GM19023 (cell line): ENCODE measurements at regions not wholly inside any gene's neighbourhood (a gene's known extent, or its start where the extent isn't known, plus 50 kb on each side); places are given as distances from the start of the nearest gene placed in this dataset.

Experiments used
- ATAC-seq: cut with Tn5 transposase; IDR thresholded peaks from one replicate; pipeline ENCODE4 v1.9.1; 2021; ENCODE audit warnings: mild to moderate bottlenecking, moderate library complexity; ENCODE audit not compliant: unreplicated experiment

DNA sequence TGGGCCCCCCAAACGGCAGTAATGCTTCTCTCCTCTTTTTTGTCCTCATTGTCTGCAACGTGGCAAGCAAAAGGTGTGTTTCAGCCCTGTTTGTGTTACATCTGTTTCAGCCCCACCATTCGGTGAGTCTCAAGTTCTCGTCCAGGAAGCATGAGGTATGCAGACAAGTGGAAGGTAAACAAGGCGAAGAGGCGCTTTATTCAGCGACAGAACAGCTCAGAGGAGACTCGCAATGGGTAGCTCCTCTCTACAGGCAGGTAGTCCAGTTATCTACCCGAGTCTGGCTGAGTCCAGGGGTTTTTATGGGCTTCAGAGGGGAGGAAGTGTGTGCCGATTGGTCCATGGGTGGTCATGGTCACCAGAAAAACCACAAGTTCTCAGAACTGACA, 733.4 kb upstream of the CDH7 start:
- ATAC-seq: no peak

DNA sequence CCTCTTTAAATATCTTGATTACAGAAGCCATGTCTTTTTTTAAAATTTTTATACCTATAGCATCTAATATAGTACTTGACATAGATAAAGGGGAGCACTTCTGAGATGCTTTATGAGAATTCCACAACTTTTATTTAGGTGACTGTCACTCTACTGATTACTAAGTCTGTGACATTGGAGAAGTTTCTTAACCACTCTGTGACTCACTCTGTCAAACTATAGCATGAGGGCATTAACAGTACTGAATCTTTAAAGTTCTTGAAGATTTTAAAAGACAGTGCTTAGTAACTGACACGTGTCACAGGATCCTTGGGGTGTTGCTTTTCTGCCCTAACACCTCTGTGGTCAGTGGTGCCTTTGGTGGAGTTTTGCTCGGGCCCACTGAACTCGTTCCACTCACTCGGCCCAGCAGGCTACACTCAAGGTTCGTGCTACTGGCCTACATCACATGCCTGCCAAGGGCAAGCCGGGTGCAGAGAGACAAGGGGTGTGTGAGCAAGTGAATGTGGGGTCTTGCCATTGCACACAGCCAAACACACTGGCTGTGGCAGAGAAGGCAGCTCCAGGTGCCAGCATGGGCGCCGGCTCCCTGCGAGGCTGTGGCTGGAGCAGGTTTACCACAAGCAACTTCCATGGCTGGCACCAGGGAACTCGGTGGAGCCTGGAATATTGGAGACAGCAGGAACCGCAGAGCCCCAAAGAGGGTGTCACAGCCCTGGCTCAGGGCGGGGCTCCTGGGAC, 734.0 kb upstream of the CDH7 start:
- ATAC-seq: no peak

DNA sequence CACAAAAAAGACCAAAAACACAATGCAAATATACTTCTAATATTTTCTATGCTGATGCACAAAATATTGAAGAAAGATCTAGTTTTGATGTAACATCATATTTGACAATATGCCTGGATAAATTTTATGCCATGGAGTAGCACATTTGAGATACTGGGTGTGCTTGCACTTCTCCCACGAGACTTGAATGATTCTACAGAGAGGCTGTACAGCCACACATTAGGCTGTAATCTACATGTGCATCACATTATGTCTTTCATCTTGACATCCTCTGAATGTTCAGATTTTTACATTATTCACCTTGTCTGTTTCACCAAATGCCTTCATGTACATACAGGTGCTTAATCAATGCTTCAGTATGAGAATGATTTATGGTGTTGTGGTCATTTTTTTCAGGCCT, 756.4 kb upstream of the CDH7 start:
- ATAC-seq: no peak

DNA sequence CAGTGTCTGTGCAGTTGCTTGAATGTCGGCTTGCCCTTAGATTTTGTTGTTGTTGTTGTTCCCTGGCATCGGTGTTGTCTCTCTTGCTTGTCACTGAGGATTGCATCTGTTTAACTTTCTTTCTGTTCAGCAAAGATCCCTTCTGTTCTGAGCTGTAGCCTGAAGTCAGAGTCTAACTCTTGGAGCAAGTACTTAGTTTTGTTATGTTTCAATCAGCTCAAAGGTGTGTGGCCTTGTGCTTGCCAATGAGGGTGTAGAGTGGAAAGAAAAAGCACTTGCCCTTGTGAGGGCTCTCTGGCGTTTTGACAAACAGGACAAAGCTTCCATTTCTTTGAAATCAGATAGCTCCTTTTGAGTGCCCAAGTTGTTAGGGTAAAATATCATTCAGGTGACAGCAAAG, 757.1 kb upstream of the CDH7 start:
- no peak for ATAC-seq

DNA sequence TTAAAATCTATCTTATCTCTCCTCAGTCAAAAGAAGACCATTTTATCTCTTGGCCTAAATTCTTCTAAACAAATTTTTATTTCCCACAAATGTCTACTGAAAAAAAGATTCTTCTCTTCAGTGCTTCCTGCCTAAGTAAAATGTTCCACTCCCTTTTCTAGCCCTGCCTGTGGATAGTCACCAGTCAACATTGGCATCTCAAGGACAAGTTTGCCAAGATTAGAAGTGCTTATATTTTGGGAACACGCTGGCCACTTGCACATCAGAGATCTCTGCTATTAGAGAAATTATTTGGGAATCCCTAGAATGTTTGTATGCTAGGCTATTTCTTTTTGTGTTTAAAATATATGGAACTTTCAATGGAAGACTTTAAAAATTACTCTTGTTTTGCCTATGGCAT, 758.2 kb upstream of the CDH7 start:
- ATAC-seq: no peak

DNA sequence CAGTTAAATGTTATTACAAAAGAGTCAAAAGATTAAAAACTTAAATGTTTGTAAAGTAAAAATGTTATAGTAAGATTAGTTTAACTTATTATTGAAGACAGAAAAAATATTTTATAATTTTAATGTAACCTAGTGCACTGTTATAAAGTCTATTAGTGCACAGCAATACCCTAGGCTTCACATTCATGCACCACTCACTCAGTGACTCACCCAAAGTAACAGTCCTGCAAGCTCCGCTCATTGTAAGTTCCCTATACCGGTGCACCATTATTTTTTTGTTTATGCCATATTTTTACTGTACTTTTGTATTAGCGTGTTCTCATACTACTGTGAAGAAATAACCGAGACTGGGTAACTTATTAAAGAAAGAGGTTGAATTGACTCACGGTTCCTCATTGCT, 759.7 kb upstream of the CDH7 start:
- ATAC-seq: no peak

DNA sequence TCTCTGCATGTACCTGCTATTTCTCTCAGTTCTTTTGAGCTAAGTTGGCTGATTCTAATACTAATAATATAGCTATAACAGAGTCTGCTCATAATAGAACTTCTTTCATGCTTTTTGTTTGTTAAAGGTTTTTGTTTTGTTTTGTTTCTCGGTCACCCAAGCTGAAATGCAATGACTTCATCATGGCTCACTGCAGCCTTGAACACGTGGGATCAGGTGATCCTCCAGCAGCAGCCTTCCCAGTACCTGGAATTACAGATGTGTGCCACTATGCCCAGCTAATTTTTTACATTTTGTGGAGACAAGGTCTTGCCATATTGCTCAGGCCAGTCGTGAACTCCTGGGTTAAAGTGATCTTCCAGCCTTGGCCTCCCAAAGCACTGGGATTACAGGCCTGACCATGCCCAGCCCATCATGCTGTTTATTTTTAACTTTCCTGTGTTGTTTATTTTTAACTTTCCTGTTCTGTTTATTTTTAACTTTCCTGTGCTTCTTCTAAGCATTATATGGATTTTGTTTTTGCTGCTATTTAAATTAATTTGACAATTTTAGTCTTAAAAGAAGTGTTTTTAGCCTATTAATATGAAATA, 763.8 kb upstream of the CDH7 start:
- ATAC-seq: no peak

DNA sequence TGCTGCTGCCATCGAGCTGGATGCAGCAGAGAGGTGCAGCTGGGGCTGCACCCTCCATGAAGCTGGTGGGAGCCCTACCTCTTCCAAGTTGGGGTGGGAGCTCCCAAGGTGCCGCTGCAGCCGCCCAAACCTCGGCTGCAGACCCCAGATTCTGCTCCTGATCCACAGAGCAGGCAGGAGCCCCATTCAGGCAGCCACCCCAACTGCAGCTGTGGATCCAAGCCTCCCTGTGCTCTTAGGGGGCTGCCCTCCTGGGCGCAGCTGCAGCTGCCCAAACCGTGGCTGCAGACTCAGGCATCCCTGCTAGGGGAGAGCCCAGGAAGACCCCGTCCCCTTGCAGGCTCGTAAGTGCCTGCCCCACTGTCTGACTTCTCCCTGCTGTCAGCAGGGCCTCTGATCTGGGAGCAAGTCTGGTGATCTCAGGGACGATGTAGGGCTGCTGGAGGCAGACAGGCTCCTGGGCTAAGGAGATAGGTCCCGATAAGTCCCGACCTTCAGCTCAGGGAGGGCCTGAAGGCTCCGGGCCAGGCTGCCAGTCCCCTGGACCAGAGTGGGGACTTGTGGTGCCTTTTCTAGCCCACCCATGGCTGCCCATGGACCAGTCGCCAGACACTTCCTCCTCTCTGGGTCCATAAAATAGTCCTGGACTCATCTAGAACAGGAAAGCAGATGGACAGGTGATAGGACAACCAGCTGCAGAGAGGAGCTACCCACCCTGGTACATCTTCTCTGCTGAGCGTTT, 767.1 kb upstream of the CDH7 start:
- ATAC-seq: no peak

DNA sequence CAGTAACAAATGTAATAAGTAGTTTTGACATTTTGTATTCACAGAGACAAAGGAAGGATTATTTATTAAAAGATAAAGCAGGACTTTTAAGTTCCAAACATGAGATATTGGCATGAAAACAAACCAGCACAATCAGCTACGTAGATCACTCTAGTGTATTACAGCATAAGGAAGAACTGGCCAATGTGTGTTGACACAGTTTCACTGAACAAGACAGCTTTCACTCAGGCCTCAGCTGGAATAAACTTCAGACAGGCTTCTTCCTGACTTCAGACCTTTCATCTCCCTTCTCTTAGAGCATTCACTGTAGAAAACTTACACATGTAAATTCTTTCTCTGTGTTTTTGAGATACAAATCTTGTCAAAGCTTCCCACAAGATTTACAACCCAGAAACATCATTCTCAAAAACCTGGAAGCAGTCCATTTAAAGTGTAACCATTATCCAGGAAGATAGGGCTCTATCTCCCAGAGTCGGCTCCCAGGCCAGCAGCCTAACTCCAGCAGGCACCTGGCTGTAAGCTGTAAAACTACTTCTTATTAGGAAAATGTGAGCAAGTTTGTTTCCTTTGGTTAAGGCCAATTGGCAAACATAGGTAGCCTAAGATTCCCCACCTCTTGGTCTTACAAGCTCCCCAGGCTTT, 768.3 kb upstream of the CDH7 start:
- ATAC-seq: no peak

DNA sequence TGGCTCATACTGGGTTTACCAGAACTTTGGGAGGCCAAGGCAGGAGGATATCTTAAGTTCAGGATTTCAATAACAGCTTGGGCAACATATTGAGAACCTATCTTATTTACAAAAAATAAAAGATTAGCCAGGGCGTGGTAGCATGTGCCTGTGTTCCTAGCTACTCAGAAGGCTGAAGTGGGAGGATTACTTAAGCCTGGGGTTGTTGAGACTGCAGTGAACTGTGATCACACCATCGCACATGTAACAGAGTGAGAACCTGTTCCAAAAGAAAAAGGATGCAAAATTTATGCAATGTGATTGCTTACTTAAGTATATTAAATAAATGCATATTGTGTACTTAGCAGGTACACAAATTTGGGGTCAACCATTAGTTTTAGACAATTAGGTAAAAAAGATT, 768.9 kb upstream of the CDH7 start:
- no peak for ATAC-seq

DNA sequence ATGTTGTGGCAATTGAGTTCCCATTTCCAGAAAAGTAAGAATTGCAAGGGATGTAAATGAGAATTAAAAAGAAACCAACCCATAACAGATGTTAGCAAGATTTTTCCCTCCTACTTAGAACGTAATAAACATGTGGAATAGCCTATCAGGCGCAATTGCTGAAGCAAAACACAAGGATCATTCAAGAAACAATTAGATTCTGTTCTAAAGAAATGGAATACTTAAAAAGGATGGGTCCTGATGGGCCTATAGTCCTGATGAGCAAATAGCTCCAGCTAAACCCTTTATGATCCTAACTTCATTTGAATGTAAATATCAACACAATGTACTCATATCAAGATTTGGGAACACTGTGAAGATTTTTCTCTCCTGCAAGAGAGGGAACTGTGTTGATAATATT, 771.0 kb upstream of the CDH7 start:
- ATAC-seq: no peak

DNA sequence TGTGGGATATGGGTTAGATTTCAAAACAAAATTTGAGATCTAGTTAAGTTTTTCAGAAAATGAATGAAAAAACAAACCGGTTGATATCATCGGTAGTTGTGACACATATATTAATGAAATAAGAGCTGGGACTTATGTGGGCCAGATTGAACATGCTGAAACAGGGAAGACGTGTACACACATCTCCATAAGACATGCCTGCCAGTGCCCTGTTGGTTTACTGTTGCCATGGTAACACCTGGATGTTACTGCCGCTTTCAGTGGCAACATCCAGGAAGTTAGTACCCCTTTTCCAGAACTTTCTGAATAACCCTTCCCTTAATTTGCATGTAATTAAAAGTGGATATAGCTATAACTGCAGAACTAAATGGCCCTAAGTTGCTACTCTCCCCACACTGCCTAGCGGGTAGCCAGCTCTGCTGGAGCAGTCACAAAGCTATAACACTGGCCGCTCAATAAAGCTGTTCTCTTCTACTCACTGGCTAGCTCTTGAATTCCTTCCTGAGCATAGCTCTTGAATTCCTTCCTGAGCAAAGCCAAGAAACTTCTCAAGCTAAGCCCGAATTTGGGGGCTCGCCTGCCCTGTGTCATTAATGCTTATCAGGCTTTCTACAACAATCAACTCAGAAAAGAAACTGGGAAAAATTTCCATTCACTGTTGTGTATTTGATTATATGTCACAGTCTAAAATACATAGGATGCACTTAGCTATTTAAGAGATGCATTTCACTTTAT, 776.3 kb upstream of the CDH7 start:
- ATAC-seq: no peak

DNA sequence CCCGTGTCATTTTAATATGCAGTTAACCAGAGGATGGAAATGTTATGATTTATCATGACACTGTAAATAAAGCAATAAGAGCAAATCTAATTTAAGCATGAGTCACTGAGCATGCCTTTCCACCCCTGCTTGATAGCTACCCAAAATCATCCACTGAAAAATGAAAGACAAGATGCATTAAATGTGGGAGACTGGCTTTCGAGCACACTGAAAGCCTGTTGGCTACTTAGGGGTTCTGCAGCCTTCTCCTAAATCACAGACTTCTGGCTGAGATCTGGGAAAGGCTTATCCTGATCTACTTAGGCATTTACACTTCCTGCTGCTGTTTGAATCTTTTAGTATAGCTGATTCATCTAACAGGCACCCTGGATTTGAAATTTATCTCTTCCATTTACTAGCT, 778.3 kb upstream of the CDH7 start:
- ATAC-seq: no peak

DNA sequence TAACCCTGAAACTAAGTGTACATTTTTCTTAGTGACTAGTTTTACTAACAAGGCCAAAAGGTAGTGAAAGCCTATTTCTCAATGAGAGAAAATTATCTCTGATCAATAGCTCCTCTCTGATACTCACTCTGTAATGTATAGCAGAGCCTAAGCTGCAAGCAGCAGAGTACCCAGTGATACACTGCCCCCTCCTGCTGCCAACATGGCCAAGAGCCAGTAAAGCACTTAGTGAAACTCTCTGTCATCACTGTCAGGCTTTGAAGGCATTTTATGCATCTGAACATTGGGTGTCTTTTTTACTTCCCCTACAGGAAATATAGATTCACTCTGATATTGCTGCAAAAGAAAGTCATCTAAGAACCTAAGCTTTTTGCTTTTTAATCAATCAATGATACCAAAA, 784.1 kb upstream of the CDH7 start:
- ATAC-seq: no peak

DNA sequence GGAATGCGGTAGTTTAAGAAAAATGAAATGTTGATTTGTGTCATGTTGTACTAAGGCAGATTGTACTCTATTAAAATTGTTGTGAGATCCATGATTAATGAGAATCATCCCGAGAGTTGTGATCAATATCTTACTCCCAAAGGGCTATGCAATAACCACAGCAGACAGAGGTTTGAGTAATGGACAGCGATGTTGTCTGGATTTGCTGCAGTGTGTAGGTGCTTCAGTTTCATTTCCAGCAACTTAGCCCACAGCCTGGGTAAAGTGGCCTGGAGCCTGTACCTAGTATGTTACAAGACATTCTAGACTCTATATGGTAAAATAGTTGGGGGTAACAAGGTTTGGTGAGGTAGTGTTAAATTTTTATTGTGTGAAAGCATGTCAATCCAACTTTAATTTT, 794.3 kb upstream of the CDH7 start:
- ATAC-seq: no peak

DNA sequence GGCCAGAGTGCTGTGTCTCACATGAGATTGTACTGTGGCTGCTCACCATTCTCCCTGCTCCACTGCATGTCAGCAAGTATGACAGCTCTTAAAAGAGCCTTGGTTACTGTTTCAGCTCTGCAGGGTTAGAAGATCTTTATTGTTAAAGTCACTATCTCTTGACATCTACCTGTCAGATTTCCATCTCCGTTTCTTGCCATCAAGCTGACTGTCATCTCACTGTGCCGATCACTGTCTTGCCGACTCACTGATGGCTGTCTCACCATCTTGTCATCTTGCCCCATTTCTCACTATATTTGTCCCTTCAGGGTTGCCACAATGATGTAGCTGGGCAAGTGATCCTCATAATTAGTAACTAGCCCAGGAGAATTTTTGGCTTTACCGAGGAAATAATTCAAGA, 800.9 kb upstream of the CDH7 start:
- ATAC-seq: no peak

DNA sequence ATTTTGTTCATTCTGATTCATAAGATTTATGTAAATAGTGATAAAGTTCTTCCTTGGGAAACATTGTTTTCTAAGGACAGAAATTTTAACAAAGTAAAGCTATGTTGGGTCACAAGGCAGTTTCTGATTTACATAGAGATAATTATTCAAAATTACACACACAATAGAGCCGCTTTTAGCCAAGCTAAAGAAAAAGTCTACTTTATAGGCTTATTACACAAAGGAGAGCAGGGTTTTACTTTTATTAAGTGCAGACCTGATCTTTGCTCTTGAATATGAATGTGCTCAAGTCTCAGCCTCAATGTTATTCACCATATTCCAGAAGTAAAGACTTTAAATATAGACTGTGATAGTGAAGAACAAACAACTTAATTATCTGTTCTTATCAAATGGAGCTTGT, 787.8 kb upstream of the LINC00305 start:
- ATAC-seq: no peak

DNA sequence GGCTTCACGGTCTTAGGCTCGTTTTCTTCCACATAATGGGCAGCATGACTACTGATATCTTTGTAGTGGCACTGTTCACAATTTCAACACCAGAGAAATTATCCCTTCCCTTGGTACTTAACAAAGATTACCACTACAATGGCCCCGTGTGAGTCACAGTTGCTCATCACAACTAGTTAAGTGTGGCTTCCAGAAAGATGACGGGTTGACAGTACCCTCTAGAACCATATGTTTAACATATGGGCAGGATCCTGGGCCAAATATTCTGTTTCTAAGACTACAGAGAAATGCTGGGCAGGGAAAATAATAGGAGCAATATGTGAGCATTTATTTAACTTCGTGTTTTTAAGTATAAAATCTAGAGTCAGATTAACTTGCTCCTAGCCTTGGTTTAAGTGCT, 780.1 kb upstream of the LINC00305 start:
- ATAC-seq: no peak

DNA sequence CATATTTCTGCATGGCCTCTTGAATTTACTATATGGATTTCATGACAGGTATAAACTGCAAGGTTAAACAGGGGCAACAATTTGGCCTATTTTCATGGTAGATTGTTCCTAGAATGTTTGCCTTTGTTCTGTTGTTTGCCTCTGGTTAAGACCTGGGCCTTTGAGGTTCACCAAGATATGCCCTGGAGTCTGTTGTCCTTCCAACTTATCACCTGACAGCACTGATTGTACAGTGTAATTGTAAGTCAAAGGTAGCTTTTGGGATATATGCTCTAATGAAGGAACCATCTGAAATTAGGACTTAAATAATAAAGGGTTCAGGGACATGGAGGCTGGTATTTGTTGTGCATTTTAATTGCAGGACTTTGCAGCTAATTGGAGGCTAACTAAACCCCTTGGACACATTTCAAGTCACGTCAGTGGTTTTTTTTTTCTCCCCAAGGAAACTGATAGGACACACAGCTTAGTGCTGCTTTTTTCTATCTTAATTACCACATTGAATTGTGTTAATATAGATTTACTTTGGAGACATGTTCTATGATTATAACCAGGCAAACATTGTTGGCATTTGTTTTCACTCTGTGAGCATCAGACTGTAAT, 771.2 kb upstream of the LINC00305 start:
- no peak for ATAC-seq

DNA sequence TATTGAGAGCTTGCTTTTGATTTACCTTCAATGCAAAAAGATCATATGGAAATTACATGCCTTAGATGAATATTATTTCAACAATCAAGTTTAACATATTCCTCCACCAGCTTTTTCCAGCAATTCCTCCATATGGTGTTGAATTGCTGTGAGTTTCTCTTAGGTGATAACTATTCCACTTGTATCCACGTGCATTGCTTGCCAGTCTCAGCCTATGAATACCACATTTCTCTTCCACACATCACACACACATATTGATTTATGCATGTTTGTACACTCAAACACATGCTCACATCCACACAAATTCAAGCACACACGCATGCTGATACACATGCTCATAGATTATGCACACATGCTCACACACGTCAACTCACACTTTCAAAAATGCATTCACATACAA, 770.0 kb upstream of the LINC00305 start:
- ATAC-seq: no peak

DNA sequence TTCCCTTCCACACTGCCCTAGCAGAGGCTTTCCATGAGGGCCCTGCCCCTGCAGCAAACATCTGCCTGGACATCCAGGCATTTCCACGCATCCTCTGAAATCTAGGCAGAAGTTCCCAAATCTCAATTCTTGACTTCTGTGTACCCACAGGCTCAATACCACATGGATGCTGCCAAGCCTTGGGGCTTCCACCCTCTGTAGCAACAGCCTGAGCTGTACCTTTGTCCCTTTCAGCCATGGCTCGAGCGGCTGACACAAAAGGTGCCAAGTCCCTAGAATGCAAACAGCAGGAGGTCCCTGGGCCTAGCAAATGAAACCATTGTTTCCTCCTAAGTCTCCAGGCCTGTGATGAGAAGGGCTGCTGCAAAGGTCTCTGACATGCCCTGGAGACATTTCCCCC, 744.5 kb upstream of the LINC00305 start:
- ATAC-seq: no peak
